ENCODE measurements at regions not wholly inside any gene's neighbourhood (a gene's known extent, or its start where the extent isn't known, plus 50 kb on each side); places are given as distances from the start of the nearest gene placed in this dataset.

- Histone ChIP-seq H3K9me3 (ENCODE audit: control extremely low read depth in 1 of 5, control insufficient read depth in 4 of 5, insufficient read depth in 2 of 5, low read depth in 1 of 5, low read length in 4 of 5) (peaks cover 0 to 7% (median 0%) of the 10 kb centered on the region in 5 experiments), H3K27me3 (replicated peaks in 2 of 5; ENCODE audit: control insufficient read depth in 4 of 5, insufficient read depth in 5 of 5, low read length in 4 of 5) (peaks cover 0 to 4% (median 0%) of the 10 kb centered on the region in 5 experiments), H3K4me3 (ENCODE audit: control insufficient read depth in 1 of 7, extremely low read depth in 1 of 7, insufficient read depth in 4 of 7, low read depth in 2 of 7, low read length in 6 of 7) (no peak overlapping the region), H3K36me3 (ENCODE audit: control insufficient read depth in 4 of 4, insufficient read depth in 4 of 4, low read length in 3 of 4) (no peaks in the 10 kb centered on the region), H3K27ac (ENCODE audit: insufficient read depth in 1 of 2, low read depth in 1 of 2, low read length in 2 of 2, poor library complexity in 1 of 2, severe bottlenecking in 2 of 2) (no peak overlapping the region), H3K4me1 (ENCODE audit: control extremely low read depth in 1 of 4, control insufficient read depth in 4 of 4, insufficient read depth in 4 of 4, low read length in 3 of 4) (peaks cover 4 to 35% (median 20%) of the 10 kb centered on the region in 4 experiments)
- ChIA-PET POLR2A (no interaction called here), CTCF (no interaction called here)
- no peak for DNase-seq
- 94% methylated on average over 6 of the region's 9 CpGs for WGBS (ENCODE audit: insufficient coverage)
These were observed 63.8 kb downstream of the MRPL46 start for GRCh38 chr15:88403351-88403791.

DNA sequence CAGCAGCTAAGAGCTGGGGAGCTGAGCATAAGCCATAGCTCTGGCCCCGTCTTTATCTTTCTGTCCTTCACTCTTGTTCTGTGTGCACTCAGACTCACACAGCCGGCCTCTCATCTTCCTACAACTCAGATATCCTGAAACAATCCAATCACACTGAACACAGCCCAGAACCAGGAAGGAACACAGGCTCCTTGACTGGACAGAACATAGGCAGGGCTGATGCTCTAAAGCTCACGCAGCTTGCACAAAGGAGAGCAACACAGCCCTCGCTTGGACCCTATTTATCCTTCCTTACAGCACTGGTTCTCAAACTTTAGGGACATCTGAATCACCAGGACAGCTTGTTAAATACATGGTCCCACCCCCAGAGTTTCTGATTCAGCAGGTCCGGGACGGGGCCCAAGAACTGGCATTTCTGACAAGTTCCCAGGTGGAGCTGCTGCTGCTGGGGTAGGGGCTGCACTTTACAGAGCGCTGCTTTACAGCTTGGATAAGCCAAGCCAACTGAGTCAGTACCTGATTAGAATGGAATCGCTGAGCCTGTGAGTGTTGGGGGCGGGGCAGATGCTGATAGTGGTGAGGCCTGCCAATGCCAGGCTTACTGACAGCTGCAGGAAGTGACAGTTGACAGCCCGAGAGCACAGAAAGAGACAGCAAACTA lies 65.1 kb downstream of the MRPL46 start:
- Histone ChIP-seq H3K4me1 (ENCODE audit: control extremely low read depth in 1 of 4, control insufficient read depth in 4 of 4, insufficient read depth in 4 of 4, low read length in 3 of 4) (peaks cover 4 to 43% (median 24%) of the 10 kb centered on the region in 4 experiments), H3K9me3 (ENCODE audit: control extremely low read depth in 1 of 5, control insufficient read depth in 4 of 5, insufficient read depth in 2 of 5, low read depth in 1 of 5, low read length in 4 of 5) (peaks cover 0 to 7% (median 0%) of the 10 kb centered on the region in 5 experiments), H3K27me3 (replicated peaks in 2 of 5; ENCODE audit: control insufficient read depth in 4 of 5, insufficient read depth in 5 of 5, low read length in 4 of 5) (no peaks in the 10 kb centered on the region), H3K27ac (ENCODE audit: insufficient read depth in 1 of 2, low read depth in 1 of 2, low read length in 2 of 2, poor library complexity in 1 of 2, severe bottlenecking in 2 of 2) (no peak overlapping the region), H3K4me3 (ENCODE audit: control insufficient read depth in 1 of 7, extremely low read depth in 1 of 7, insufficient read depth in 4 of 7, low read depth in 2 of 7, low read length in 6 of 7) (peak overlapping the region in 3 of 7 experiments; percentile 34 to 48 (median 41)), H3K36me3 (ENCODE audit: control insufficient read depth in 4 of 4, insufficient read depth in 4 of 4, low read length in 3 of 4) (no peaks in the 10 kb centered on the region)
- ChIA-PET POLR2A (no interaction called here), CTCF (interaction anchor here (1.1 kb wide), 1 partner anchor 11 kb away, joined by 3 read pairs; no protein-coding TSS in a partner anchor)
- 66% methylated on average over 9 of the region's 10 CpGs for WGBS (ENCODE audit: insufficient coverage)
- DNase-seq, result peak in 2 of 3 donors; percentile 72 to 81

DNA sequence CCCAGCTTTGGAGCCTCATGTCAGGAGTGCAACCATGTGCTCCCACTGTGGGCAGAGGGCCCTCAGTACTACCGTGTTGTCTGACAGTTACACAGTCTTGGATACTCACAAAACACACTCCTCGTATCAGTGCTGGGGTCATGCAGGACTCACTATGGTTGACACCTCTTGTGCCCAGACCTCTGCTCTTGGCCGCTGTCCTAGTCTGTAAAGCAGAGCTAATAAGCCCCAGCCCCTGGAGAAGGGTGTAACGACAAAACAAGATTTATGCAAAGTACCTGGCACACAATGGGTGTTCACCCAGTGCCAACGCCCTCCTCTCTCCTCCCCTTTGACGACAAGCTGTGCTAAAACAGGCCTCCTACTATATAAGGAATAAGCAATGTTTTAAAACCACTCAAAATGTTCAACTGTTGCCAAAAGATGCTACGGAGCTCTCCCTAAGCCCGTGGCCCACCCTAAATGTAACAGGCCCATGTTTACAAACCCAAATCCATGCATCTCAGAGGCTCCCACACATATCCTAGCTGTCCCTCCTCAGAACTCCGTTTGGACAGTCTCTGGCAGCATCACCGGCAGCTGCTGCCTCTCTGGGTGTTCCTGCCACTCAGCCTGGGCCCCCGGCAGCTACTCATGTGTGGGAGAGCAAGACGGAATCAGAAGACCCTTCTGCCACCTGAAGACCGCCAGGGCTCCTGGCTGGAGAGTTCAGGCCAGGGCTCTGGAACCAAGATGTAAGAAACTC lies 65.8 kb downstream of the MRPL46 start:
- no peak for DNase-seq
- Histone ChIP-seq H3K27me3 (replicated peaks in 2 of 5; ENCODE audit: control insufficient read depth in 4 of 5, insufficient read depth in 5 of 5, low read length in 4 of 5) (no peaks in the 10 kb centered on the region), H3K9me3 (ENCODE audit: control extremely low read depth in 1 of 5, control insufficient read depth in 4 of 5, insufficient read depth in 2 of 5, low read depth in 1 of 5, low read length in 4 of 5) (peaks cover 0 to 7% (median 0%) of the 10 kb centered on the region in 5 experiments), H3K4me1 (ENCODE audit: control extremely low read depth in 1 of 4, control insufficient read depth in 4 of 4, insufficient read depth in 4 of 4, low read length in 3 of 4) (peaks cover 4 to 43% (median 25%) of the 10 kb centered on the region in 4 experiments), H3K4me3 (ENCODE audit: control insufficient read depth in 1 of 7, extremely low read depth in 1 of 7, insufficient read depth in 4 of 7, low read depth in 2 of 7, low read length in 6 of 7) (no peak overlapping the region), H3K27ac (ENCODE audit: insufficient read depth in 1 of 2, low read depth in 1 of 2, low read length in 2 of 2, poor library complexity in 1 of 2, severe bottlenecking in 2 of 2) (no peak overlapping the region), H3K36me3 (ENCODE audit: control insufficient read depth in 4 of 4, insufficient read depth in 4 of 4, low read length in 3 of 4) (no peaks in the 10 kb centered on the region)
- CTCF ChIA-PET, result interaction anchor here (1.1 kb wide), 1 partner anchor 12 kb away, joined by 3 read pairs; no protein-coding TSS in a partner anchor
- 86% methylated on average over 13 of the region's 13 CpGs for WGBS (ENCODE audit: insufficient coverage)
- POLR2A ChIA-PET, result no interaction called here

- Histone ChIP-seq H3K9me3 (ENCODE audit: control extremely low read depth in 1 of 5, control insufficient read depth in 4 of 5, insufficient read depth in 2 of 5, low read depth in 1 of 5, low read length in 4 of 5) (peaks cover 0 to 7% (median 0%) of the 10 kb centered on the region in 5 experiments), H3K36me3 (ENCODE audit: control insufficient read depth in 4 of 4, insufficient read depth in 4 of 4, low read length in 3 of 4) (no peaks in the 10 kb centered on the region), H3K4me1 (ENCODE audit: control extremely low read depth in 1 of 4, control insufficient read depth in 4 of 4, insufficient read depth in 4 of 4, low read length in 3 of 4) (peaks cover 4 to 46% (median 29%) of the 10 kb centered on the region in 4 experiments), H3K27me3 (replicated peaks in 2 of 5; ENCODE audit: control insufficient read depth in 4 of 5, insufficient read depth in 5 of 5, low read length in 4 of 5) (no peaks in the 10 kb centered on the region), H3K4me3 (ENCODE audit: control insufficient read depth in 1 of 7, extremely low read depth in 1 of 7, insufficient read depth in 4 of 7, low read depth in 2 of 7, low read length in 6 of 7) (no peak overlapping the region), H3K27ac (ENCODE audit: insufficient read depth in 1 of 2, low read depth in 1 of 2, low read length in 2 of 2, poor library complexity in 1 of 2, severe bottlenecking in 2 of 2) (no peak overlapping the region)
- DNase-seq, result no peak
- 97% methylated on average over 5 of the region's 6 CpGs for WGBS (ENCODE audit: insufficient coverage)
- ChIA-PET POLR2A (no interaction called here), CTCF (no interaction called here)
These were observed 66.5 kb downstream of the MRPL46 start for GRCh38 chr15:88400591-88401250.

DNA sequence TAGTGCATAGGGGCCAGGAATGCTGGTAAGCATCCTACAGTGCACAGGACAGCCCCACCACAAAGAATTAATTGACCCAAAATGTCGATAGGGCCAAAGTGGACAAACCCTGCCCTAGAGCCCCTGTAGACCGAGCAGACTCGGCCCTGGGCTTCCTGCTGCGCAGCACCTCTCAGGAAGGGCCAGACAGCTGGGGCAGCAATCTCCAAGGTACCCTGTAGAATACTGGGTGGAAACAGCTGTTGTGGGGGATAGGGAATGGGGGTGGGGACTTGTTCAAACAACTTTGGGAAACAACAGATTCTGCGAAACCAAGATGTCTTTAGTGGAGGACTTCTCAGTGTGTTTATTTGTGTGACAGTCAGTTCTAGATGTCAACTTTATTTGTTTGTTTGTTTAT lies 67.1 kb downstream of the MRPL46 start:
- CTCF ChIA-PET, result no interaction called here
- 50% methylated on average over 4 of the region's 5 CpGs for WGBS (ENCODE audit: insufficient coverage)
- peaks cover 4 to 46% (median 29%) of the 10 kb centered on the region in 4 experiments for H3K4me1 ChIP-seq (ENCODE audit: control extremely low read depth in 1 of 4, control insufficient read depth in 4 of 4, insufficient read depth in 4 of 4, low read length in 3 of 4)
- peak in 2 of 3 donors; percentile 25 to 58 for DNase-seq
- H3K36me3 ChIP-seq (ENCODE audit: control insufficient read depth in 4 of 4, insufficient read depth in 4 of 4, low read length in 3 of 4), result no peaks in the 10 kb centered on the region
- POLR2A ChIA-PET, result no interaction called here
- H3K27ac ChIP-seq (ENCODE audit: insufficient read depth in 1 of 2, low read depth in 1 of 2, low read length in 2 of 2, poor library complexity in 1 of 2, severe bottlenecking in 2 of 2), result no peak overlapping the region
- H3K4me3 ChIP-seq (ENCODE audit: control insufficient read depth in 1 of 7, extremely low read depth in 1 of 7, insufficient read depth in 4 of 7, low read depth in 2 of 7, low read length in 6 of 7), result no peak overlapping the region
- H3K9me3 ChIP-seq (ENCODE audit: control extremely low read depth in 1 of 5, control insufficient read depth in 4 of 5, insufficient read depth in 2 of 5, low read depth in 1 of 5, low read length in 4 of 5), result peaks cover 0 to 4% (median 0%) of the 10 kb centered on the region in 5 experiments
- no peaks in the 10 kb centered on the region for H3K27me3 ChIP-seq (replicated peaks in 2 of 5; ENCODE audit: control insufficient read depth in 4 of 5, insufficient read depth in 5 of 5, low read length in 4 of 5)

GRCh38 chr15:88399021-88399685 lies 68.0 kb downstream of the MRPL46 start:
- peaks cover 0 to 3% (median 0%) of the 10 kb centered on the region in 5 experiments for H3K9me3 ChIP-seq (ENCODE audit: control extremely low read depth in 1 of 5, control insufficient read depth in 4 of 5, insufficient read depth in 2 of 5, low read depth in 1 of 5, low read length in 4 of 5)

More at GRCh38 chr15:88399021-88399685, 68.0 kb downstream of the MRPL46 start:
- H3K36me3 ChIP-seq (ENCODE audit: control insufficient read depth in 4 of 4, insufficient read depth in 4 of 4, low read length in 3 of 4), result no peaks in the 10 kb centered on the region
- DNase-seq, result no peak
- WGBS (ENCODE audit: insufficient coverage), result 92% methylated on average over 8 of the region's 9 CpGs
- H3K4me1 ChIP-seq (ENCODE audit: control extremely low read depth in 1 of 4, control insufficient read depth in 4 of 4, insufficient read depth in 4 of 4, low read length in 3 of 4), result peaks cover 4 to 46% (median 29%) of the 10 kb centered on the region in 4 experiments
- no peak overlapping the region for H3K4me3 ChIP-seq (ENCODE audit: control insufficient read depth in 1 of 7, extremely low read depth in 1 of 7, insufficient read depth in 4 of 7, low read depth in 2 of 7, low read length in 6 of 7)
- no peak overlapping the region for H3K27ac ChIP-seq (ENCODE audit: insufficient read depth in 1 of 2, low read depth in 1 of 2, low read length in 2 of 2, poor library complexity in 1 of 2, severe bottlenecking in 2 of 2)
- ChIA-PET POLR2A (no interaction called here), CTCF (interaction anchor here (1.1 kb wide), 1 partner anchor 140 kb away, joined by 3 read pairs; no protein-coding TSS in a partner anchor)
- H3K27me3 ChIP-seq (replicated peaks in 2 of 5; ENCODE audit: control insufficient read depth in 4 of 5, insufficient read depth in 5 of 5, low read length in 4 of 5), result no peaks in the 10 kb centered on the region

All from common myeloid progenitor, CD34-positive (primary cell).